HUES64 (cell line): ENCODE measurements at regions not wholly inside any gene's neighbourhood (a gene's known extent, or its start where the extent isn't known, plus 50 kb on each side); places are given as distances from the start of the nearest gene placed in this dataset.
"Not testable (repeated sequence)": the region's sequence is repeated elsewhere in the genome, so short reads cannot be mapped to it uniquely, and the experiment has no call there.

Experiments
- H3K27ac ChIP-seq: 2 replicates; pipeline ENCODE4 v1.7.0; 2013; ENCODE audit warnings: low read depth, low read length, inconsistent platforms
- H3K27me3 ChIP-seq: 2 replicates; pipeline ENCODE4 v1.6.1; 2013; ENCODE audit warnings: mild to moderate bottlenecking, low read length; ENCODE audit not compliant: insufficient read depth
- H3K36me3 ChIP-seq: 2 replicates; pipeline ENCODE4 v1.6.1; 2013; ENCODE audit warnings: mild to moderate bottlenecking, low read length; ENCODE audit not compliant: insufficient read depth
- H3K4me1 ChIP-seq: 2 replicates; pipeline ENCODE4 v1.6.1; 2013; ENCODE audit warnings: mild to moderate bottlenecking, low read length, moderate library complexity; ENCODE audit not compliant: insufficient read depth
- H3K4me3 ChIP-seq: 2 replicates; pipeline ENCODE4 v1.5.1; 2013; ENCODE audit warnings: mild to moderate bottlenecking, low read length, moderate library complexity
- H3K9ac ChIP-seq: 2 replicates; pipeline ENCODE4 v1.6.1; 2013; ENCODE audit warnings: mild to moderate bottlenecking, low read depth, low read length
- H3K9me3 ChIP-seq: 2 replicates; pipeline ENCODE4 v1.6.1; 2013; ENCODE audit warnings: low read depth, low read length; ENCODE audit not compliant: insufficient read depth
- WGBS: fragments of 150-250, 120-280 bp; methylation state at CpG from one replicate; pipeline ENCODE4 v1.1.7; 2013; ENCODE audit warnings: missing lambda C conversion rate; 5-methylcytosine and 5-hydroxymethylcytosine counted together

GRCh38 chr1:208465786-208466590 is 221.8 kb upstream of the PLXNA2 start:
- Histone ChIP-seq H3K9me3 (no peaks in the 10 kb centered on the region), H3K9ac (no peak overlapping the region), H3K36me3 (no peaks in the 10 kb centered on the region), H3K4me3 (no peak overlapping the region), H3K4me1 (no peaks in the 10 kb centered on the region), H3K27me3 (no peaks in the 10 kb centered on the region), H3K27ac (no peak overlapping the region)
- 82% methylated on average over 4 of the region's 4 CpGs for WGBS

- no peaks in the 10 kb centered on the region for H3K4me1 ChIP-seq
- no peak overlapping the region for H3K4me3 ChIP-seq
- no peaks in the 10 kb centered on the region for H3K36me3 ChIP-seq
- H3K27me3 ChIP-seq, result no peaks in the 10 kb centered on the region
- H3K27ac ChIP-seq, result no peak overlapping the region
- H3K9me3 ChIP-seq, result no peaks in the 10 kb centered on the region
- no peak overlapping the region for H3K9ac ChIP-seq
- 94% methylated on average over 7 of the region's 7 CpGs for WGBS
These were observed 223.1 kb upstream of the PLXNA2 start for GRCh38 chr1:208467151-208467780.

GRCh38 chr1:208475449-208475848 is 231.3 kb upstream of the PLXNA2 start:
- H3K4me1 ChIP-seq, result peaks cover 14% of the 10 kb centered on the region; the same call in 1 of the 2 replicates
- no peaks in the 10 kb centered on the region for H3K9me3 ChIP-seq
- no peak overlapping the region for H3K4me3 ChIP-seq
- H3K27ac ChIP-seq, result no peak overlapping the region
- H3K27me3 ChIP-seq, result no peaks in the 10 kb centered on the region
- no peaks in the 10 kb centered on the region for H3K36me3 ChIP-seq
- 80% methylated on average over 4 of the region's 4 CpGs for WGBS
- no peak overlapping the region for H3K9ac ChIP-seq

DNA sequence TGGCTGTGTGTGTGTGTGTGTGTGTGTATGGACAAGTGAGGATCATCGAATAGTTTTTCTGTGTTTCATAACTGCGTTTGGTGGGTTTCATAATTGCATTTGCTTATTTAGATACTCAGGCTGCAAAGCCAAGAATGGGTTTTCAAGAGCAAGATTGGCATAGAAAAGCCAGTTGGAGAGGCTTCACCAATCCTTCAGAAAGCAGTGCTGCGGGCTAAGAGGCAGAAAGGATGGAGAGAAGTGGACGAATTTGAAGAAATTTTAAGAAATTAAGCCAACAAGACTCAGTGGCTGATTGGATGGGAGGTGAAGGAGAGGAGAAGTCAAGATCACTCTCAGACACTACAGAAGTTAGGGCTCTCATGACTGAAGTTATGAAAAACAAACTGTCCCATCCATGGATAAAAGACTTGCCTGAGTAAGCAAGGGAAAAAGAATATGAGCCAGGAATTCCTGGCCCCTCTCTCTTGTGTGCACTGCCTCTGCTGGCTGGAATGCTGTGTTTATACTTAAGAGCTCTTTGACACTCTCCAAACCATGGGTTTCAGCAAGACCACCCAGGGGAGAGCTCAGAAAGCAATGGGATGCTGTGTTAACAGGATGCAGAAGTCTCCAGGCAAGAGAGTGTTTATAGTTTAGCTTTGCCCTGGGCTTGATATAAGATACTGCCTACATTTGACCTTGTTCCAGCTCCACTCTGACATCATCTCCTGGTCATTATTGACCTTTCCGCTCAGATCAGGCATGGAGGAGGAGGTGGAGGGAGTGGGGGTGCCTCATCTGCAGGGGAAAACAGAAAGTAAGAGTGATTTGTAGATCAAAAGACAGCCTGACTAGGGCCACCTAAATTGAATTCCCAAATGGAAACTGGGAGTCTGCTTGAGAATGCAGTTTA is 232.0 kb upstream of the PLXNA2 start:
- WGBS, result 91% methylated on average over 5 of the region's 5 CpGs
- no peak overlapping the region for H3K9ac ChIP-seq
- no peak overlapping the region for H3K4me3 ChIP-seq
- no peaks in the 10 kb centered on the region for H3K27me3 ChIP-seq
- no peak overlapping the region for H3K27ac ChIP-seq
- H3K9me3 ChIP-seq, result no peaks in the 10 kb centered on the region
- no peaks in the 10 kb centered on the region for H3K36me3 ChIP-seq
- peaks cover 14% of the 10 kb centered on the region; the same call in 1 of the 2 replicates for H3K4me1 ChIP-seq

GRCh38 chr1:208476846-208477170 is 232.6 kb upstream of the PLXNA2 start:
- H3K36me3 ChIP-seq, result no peaks in the 10 kb centered on the region
- H3K9ac ChIP-seq, result no peak overlapping the region
- no peaks in the 10 kb centered on the region for H3K27me3 ChIP-seq
- H3K4me3 ChIP-seq, result no peak overlapping the region
- peaks cover 14% of the 10 kb centered on the region; the same call in 1 of the 2 replicates for H3K4me1 ChIP-seq
- H3K9me3 ChIP-seq, result no peaks in the 10 kb centered on the region
- H3K27ac ChIP-seq, result no peak overlapping the region
- 95% methylated on average over 2 of the region's 2 CpGs for WGBS

GRCh38 chr1:208479435-208479834 is 235.3 kb upstream of the PLXNA2 start:
- no peak overlapping the region for H3K9ac ChIP-seq
- H3K4me3 ChIP-seq, result no peak overlapping the region
- 95% methylated on average over 7 of the region's 7 CpGs for WGBS
- H3K9me3 ChIP-seq, result no peaks in the 10 kb centered on the region
- no peaks in the 10 kb centered on the region for H3K27me3 ChIP-seq
- H3K36me3 ChIP-seq, result no peaks in the 10 kb centered on the region
- no peak overlapping the region for H3K27ac ChIP-seq
- H3K4me1 ChIP-seq, result peaks cover 14% of the 10 kb centered on the region; the same call in 1 of the 2 replicates

- WGBS, result 98% methylated on average over 3 of the region's 3 CpGs
These were observed 241.3 kb upstream of the PLXNA2 start for GRCh38 chr1:208485512-208485911.

GRCh38 chr1:208486677-208487076 is 242.5 kb upstream of the PLXNA2 start:
- no peaks in the 10 kb centered on the region for H3K27me3 ChIP-seq
- H3K9ac ChIP-seq, result no peak overlapping the region
- H3K9me3 ChIP-seq, result no peaks in the 10 kb centered on the region
- no peak overlapping the region for H3K4me3 ChIP-seq
- H3K27ac ChIP-seq, result no peak overlapping the region
- H3K36me3 ChIP-seq, result no peaks in the 10 kb centered on the region
- no peaks in the 10 kb centered on the region for H3K4me1 ChIP-seq

More at GRCh38 chr1:208485512-208485911, 241.3 kb upstream of the PLXNA2 start:
- no peak overlapping the region for H3K27ac ChIP-seq
- H3K9me3 ChIP-seq, result no peaks in the 10 kb centered on the region
- H3K36me3 ChIP-seq, result no peaks in the 10 kb centered on the region
- H3K27me3 ChIP-seq, result no peaks in the 10 kb centered on the region
- no peak overlapping the region for H3K9ac ChIP-seq
- no peaks in the 10 kb centered on the region for H3K4me1 ChIP-seq
- no peak overlapping the region for H3K4me3 ChIP-seq

GRCh38 chr1:208488432-208488831 is 244.2 kb upstream of the PLXNA2 start:
- H3K4me3 ChIP-seq, H3K27me3 ChIP-seq, H3K4me1 ChIP-seq, H3K36me3 ChIP-seq, H3K9ac ChIP-seq, H3K9me3 ChIP-seq, H3K27ac ChIP-seq: not testable (repeated sequence)
- WGBS, result 95% methylated on average over 30 of the region's 36 CpGs

GRCh38 chr1:208496467-208497371 is 252.5 kb upstream of the PLXNA2 start:
- no peak overlapping the region for H3K9ac ChIP-seq
- H3K36me3 ChIP-seq, result no peaks in the 10 kb centered on the region
- H3K9me3 ChIP-seq, result no peaks in the 10 kb centered on the region
- no peak overlapping the region for H3K27ac ChIP-seq
- H3K4me1 ChIP-seq, result no peaks in the 10 kb centered on the region
- no peaks in the 10 kb centered on the region for H3K27me3 ChIP-seq
- 88% methylated on average over 12 of the region's 12 CpGs for WGBS
- no peak overlapping the region for H3K4me3 ChIP-seq
